GM23248 (cell line): ENCODE measurements at regions not wholly inside any gene's neighbourhood (a gene's known extent, or its start where the extent isn't known, plus 50 kb on each side); places are given as distances from the start of the nearest gene placed in this dataset.
"Not testable (repeated sequence)": the region's sequence is repeated elsewhere in the genome, so short reads cannot be mapped to it uniquely, and the experiment has no call there.

Source experiments
- EZH2 ChIP-seq: fragments of 200-600 bp; sonication (generic); IDR thresholded peaks from 2 replicates; pipeline ENCODE4 v1.6.1; 2018; ENCODE audit warnings: antibody characterized with exemption, mild to moderate bottlenecking; ENCODE audit not compliant: insufficient read depth, poor library complexity, severe bottlenecking
- EZH2phosphoT487 ChIP-seq: fragments of 200-600 bp; sonication (generic); IDR thresholded peaks from 2 replicates; pipeline ENCODE4 v1.6.1; 2018; ENCODE audit warnings: antibody characterized with exemption, moderate library complexity, mild to moderate bottlenecking, low read depth; ENCODE audit not compliant: insufficient read depth

DNA sequence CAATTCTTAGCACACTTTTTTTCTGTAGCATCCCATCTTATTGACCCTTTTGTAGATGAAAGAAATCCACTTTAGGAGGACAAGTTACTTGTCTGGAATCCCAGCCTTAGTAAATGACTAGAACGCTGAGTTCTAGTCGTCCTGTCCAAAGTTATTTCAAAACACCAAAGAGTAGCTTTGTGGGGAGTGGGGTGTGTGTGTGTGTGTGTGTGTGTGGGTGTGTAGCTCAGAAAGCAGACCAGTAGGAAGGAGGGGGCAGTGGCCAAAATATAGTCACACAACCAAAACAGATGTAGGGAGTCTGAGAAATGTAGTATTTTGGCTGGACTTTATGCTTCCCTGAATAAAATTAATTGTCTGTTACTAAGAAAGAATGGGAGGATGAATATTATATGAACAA lies 154.6 kb upstream of the FOLH1 start:
- TF ChIP-seq EZH2phosphoT487, EZH2: not testable (repeated sequence)
